ENCODE measurements at regions not wholly inside any gene's neighbourhood (a gene's known extent, or its start where the extent isn't known, plus 50 kb on each side); places are given as distances from the start of the nearest gene placed in this dataset.
"Not testable (repeated sequence)": the region's sequence is repeated elsewhere in the genome, so short reads cannot be mapped to it uniquely, and the experiment has no call there.

DNA sequence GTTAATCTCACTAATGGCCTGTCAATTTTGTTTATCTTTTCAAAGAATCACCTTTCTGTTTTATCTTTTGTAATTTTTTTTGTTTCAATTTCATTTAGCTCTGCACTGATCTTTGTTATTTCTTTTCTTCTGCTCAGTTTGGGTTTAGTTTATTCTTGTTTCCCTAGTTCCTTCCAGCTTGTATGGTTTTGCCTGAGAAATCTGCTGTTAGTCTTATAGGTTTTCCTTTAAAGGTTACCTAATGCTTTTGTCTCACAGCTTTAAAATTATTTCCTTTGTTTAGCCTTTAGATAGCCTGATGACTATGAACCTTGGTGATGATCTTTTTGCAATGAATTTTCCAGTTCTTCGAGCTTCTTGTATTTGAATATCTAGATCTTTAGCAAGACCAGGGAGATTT is 1869.8 kb upstream of the PCDH20 start:
- H3K4me3 ChIP-seq (ENCODE audit: low read depth, low read length), result no peak overlapping the region
- POLR2A ChIA-PET, result no interaction called here
- no peak for DNase-seq (ENCODE audit: low read depth, low spot score)
- TF ChIP-seq, protein P1, sequence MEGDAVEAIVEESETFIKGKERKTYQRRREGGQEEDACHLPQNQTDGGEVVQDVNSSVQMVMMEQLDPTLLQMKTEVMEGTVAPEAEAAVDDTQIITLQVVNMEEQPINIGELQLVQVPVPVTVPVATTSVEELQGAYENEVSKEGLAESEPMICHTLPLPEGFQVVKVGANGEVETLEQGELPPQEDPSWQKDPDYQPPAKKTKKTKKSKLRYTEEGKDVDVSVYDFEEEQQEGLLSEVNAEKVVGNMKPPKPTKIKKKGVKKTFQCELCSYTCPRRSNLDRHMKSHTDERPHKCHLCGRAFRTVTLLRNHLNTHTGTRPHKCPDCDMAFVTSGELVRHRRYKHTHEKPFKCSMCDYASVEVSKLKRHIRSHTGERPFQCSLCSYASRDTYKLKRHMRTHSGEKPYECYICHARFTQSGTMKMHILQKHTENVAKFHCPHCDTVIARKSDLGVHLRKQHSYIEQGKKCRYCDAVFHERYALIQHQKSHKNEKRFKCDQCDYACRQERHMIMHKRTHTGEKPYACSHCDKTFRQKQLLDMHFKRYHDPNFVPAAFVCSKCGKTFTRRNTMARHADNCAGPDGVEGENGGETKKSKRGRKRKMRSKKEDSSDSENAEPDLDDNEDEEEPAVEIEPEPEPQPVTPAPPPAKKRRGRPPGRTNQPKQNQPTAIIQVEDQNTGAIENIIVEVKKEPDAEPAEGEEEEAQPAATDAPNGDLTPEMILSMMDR (IDR thresholded peaks at IDR 0.05; ENCODE audit: insufficient read depth, low read length, missing control alignments), result no peak
- CTCF ChIA-PET, result no interaction called here

DNA sequence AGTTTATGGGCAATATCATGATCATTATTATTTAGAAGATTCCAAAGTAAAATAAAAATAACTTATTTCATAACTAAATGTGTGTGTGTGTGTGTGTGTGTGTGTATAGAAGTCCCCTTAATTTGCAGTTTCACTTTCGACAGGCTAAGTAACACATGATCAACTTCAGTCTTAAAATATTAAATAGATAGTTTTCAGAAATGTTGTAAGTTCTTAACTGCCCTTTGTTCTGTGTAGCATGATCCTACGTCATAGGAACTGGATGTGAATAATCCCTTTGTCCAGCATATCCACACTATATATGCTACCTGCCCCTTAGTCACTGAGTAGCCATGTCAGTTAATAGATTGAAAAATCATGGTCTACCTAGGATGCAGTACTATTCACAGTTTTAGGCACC is 1863.5 kb upstream of the PCDH20 start:
- ChIA-PET POLR2A (no interaction called here), CTCF (no interaction called here)
- H3K4me3 ChIP-seq (ENCODE audit: low read depth, low read length), result no peak overlapping the region
- TF ChIP-seq, protein P1 (IDR thresholded peaks at IDR 0.05; ENCODE audit: insufficient read depth, low read length, missing control alignments), result no peak
- DNase-seq (ENCODE audit: low read depth, low spot score), result no peak

DNA sequence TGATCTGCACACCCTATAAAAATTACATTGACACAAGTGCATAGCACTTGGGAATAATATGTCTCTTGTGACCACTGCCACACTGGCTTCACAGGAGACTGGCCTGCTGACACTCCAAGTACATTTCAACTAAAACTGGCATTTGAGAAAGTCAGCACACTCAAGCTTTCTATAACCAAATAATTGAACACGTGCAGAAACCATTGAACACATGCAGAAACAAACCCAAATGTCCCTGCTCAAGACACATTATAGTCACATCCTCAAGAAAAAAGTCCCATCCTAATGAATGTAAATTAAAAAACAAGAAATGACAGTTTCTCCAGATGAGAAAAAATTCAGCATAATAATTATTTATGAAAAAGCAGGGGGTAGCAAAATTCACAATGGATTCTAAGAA is 1859.1 kb upstream of the PCDH20 start:
- TF ChIP-seq, protein P1 (IDR thresholded peaks at IDR 0.05; ENCODE audit: insufficient read depth, low read length, missing control alignments), result no peak
- no peak overlapping the region for H3K4me3 ChIP-seq (ENCODE audit: low read depth, low read length)
- ChIA-PET POLR2A (no interaction called here), CTCF (no interaction called here)
- DNase-seq (ENCODE audit: low read depth, low spot score), result no peak

DNA sequence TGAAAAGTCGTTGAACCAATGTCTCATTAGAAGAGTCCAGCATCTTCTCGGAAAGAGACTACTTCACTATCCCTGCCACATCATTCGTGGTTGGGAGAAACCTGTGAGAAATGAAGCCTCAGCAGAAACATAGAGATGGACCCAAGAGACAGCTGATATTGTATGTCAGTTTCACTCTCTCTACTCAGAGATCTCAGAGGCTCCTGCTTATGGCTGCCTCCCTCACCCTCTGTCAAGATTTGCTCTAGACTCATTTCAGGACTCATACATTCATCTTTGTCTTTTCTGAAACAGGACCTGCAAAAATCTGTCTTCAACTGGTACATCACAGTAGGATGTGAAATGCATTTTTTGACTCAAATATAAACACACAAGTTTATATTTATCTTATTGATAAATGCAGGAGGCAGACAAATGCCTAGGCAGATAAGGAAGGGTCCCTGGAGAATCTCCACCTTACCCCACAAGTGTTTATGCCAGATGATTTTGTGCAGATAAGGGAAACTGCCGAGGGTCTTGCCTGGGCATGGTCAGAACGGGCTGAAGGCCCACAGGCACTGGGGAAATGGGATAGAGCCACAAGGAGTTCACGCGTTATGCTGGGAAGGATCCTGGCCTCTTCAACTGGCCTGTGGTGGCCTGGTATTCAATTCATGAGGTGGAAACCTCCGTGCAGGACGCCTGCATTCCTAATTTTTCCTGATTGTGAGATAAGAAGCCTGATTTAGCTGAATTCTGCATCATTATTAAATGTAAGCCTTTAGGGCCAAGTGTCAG is 1834.0 kb upstream of the PCDH20 start:
- POLR2A ChIA-PET, result no interaction called here
- TF ChIP-seq, protein P1 (IDR thresholded peaks at IDR 0.05; ENCODE audit: insufficient read depth, low read length, missing control alignments), result no peak
- DNase-seq (ENCODE audit: low read depth, low spot score), result no peak
- H3K4me3 ChIP-seq (ENCODE audit: low read depth, low read length), result no peak overlapping the region
- CTCF ChIA-PET, result no interaction called here

DNA sequence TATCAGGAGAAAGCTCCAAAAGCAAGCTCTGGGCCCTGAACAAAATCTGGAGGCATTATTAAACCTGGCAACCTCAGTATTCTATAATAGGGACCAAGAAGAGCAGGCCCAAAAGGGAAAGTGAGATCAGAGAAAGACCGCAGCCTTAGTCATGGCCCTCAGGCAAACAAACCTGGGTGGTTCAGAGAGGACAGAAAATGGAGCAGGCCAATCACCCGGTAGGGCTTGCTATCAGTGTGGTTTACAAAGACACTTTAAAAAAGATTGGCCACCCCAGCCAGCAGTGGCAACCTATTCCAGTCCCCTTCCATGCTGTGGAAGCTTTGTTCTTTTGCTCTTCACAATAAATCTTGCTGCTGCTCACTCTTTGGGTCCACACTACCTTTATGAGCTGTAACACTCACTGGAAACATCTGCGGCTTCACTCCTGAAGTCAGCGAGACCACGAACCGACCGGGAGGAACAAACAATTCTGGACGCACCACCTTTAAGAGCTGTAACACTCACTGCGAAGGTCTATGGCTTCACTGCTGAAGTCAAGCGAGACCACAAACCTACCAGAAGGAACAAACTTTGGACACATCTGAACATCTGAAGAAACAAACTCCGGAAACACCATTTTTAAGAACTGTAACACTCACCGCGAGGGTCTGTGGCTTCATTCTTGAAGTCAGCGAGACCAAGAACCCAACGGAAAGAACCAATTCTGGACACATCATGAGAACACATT is 1821.2 kb upstream of the PCDH20 start:
- CTCF ChIA-PET; H3K4me3 ChIP-seq (ENCODE audit: low read depth, low read length); POLR2A ChIA-PET; DNase-seq (ENCODE audit: low read depth, low spot score): not testable (repeated sequence)

DNA sequence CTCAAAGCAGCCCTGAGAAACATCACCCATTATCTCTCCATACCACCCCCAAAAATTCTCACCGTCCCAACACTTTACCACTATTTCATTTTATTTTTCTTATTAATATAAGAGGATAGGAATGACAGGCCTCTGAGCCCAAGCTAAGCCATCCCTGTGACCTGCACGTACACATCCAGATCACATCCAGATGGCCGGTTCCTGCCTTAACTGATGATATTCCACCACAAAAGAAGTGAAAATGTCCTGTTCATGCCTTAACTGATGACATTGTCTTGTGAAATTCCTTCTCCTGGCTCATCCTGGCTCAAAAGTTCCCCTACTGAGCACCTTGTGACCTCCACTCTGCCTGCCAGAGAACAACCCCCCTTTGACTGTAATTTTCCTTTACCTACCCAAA is 1802.9 kb upstream of the PCDH20 start:
- CTCF ChIA-PET; POLR2A ChIA-PET; DNase-seq (ENCODE audit: low read depth, low spot score); H3K4me3 ChIP-seq (ENCODE audit: low read depth, low read length): not testable (repeated sequence)

DNA sequence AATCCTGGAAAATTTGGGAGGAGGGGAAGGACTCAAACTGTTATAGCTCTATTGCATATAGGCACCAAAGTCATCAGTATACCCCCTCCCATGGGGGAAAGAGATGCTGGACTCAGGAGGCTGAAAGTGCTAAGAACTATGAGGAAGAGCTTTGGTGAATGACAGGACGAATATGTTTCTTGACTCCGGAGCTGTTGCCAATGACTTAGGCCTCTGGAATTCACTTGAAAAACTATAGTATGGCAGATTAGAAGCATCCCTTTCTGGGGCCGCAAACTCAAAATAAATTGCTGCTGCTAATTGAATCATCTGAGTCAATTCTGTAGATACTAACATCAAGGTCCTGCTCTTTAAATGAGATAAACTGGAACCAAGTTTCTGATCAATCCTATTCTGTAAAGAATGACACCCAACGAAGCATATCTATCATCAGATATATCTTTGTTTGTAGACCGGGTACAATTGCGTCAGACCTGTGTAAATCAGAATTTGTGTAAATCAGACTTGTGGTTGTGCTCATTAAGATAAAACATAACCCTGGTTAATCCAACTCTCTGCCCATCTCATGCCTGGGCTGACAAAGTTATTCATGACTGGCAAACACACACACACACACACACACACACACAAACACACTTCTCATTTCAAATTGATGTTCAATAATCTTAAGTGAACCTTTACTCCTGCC is 1793.8 kb upstream of the PCDH20 start:
- ChIA-PET CTCF (no interaction called here), POLR2A (interaction anchor here (0.5 kb wide), 1 partner anchor 450 kb away, joined by 5 read pairs; no protein-coding TSS in a partner anchor)

More for the DNA sequence above, 1793.8 kb upstream of the PCDH20 start:
- DNase-seq (ENCODE audit: low read depth, low spot score), result no peak
- TF ChIP-seq, protein P1 (IDR thresholded peaks at IDR 0.05; ENCODE audit: insufficient read depth, low read length, missing control alignments), result no peak
- H3K4me3 ChIP-seq (ENCODE audit: low read depth, low read length), result no peak overlapping the region
